H1 (cell line): ENCODE measurements at regions not wholly inside any gene's neighbourhood (a gene's known extent, or its start where the extent isn't known, plus 50 kb on each side); places are given as distances from the start of the nearest gene placed in this dataset.

ENCODE experiments used
- CEBPB ChIP-seq: IDR thresholded peaks from 2 replicates; pipeline ENCODE4 v1.6.1; 2012; ENCODE audit warnings: low read depth, low read length
- CTBP2 ChIP-seq: IDR thresholded peaks from 2 replicates; pipeline ENCODE4 v1.7.0; 2011; ENCODE audit warnings: borderline replicate concordance, mild to moderate bottlenecking, moderate library complexity, mixed read lengths, low read length; ENCODE audit not compliant: insufficient read depth, insufficient read length
- CTCF ChIP-seq, 3 experiments: IDR thresholded peaks; 1 replicate in 2 of 3; 2 replicates in 1 of 3; pipeline versions ENCODE4 v1.5.1 to v1.6.1; 2011; ENCODE audit warnings: low read length in 3 of 3, mild to moderate bottlenecking in 3 of 3, inconsistent platforms in 2 of 3, low read depth in 1 of 3, moderate library complexity in 1 of 3; ENCODE audit not compliant: insufficient read depth in 1 of 3; ENCODE audit errors: control extremely low read depth in 1 of 3
- EZH2 ChIP-seq: fragments of 200-600 bp; sonication (generic); IDR thresholded peaks from 2 replicates; pipeline ENCODE4 v1.7.1; 2012; ENCODE audit warnings: low read depth, mild to moderate bottlenecking, moderate library complexity, low read length, inconsistent platforms; ENCODE audit not compliant: severe bottlenecking
- GABPA ChIP-seq: IDR thresholded peaks from 2 replicates; pipeline ENCODE4 v1.6.1; 2011; ENCODE audit warnings: mild to moderate bottlenecking, low read length, moderate library complexity, borderline replicate concordance; ENCODE audit not compliant: insufficient read depth
- GTF2F1 ChIP-seq: IDR thresholded peaks from 2 replicates; pipeline ENCODE4 v1.6.1; 2012; ENCODE audit warnings: low read depth, low read length, improper control_type of control experiment, borderline replicate concordance
- POU5F1 ChIP-seq: IDR thresholded peaks from 2 replicates; pipeline ENCODE4 v1.6.1; 2011; ENCODE audit warnings: low read depth, mild to moderate bottlenecking, low read length, moderate library complexity
- YY1 ChIP-seq: IDR thresholded peaks from 2 replicates; pipeline ENCODE4 v1.6.1; 2011; ENCODE audit warnings: low read depth, mild to moderate bottlenecking, low read length

DNA sequence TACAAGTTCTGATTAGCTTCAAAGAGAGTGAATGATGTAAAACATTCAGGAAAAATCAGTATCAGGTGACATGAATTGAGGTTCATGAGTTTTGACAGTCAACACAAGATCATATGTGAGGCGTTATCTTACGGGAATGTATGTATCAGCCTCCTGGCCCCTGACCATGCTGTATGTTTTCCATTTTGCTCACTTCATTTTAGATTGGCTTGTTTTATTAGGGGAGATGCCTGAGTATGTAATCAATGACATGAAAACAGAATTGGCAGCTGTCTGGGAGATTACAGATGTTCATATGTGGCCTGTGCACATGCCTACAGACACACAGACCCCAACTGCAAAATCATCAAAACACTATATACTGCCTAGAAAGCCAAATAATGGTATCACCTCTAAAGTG is 168.5 kb upstream of the RND3 start:
- TF ChIP-seq CEBPB (no peak), CTBP2 (no peak), CTCF (IDR thresholded peaks at IDR 0.05; ENCODE audit: control extremely low read depth in 1 of 3, insufficient read depth in 1 of 3, low read depth in 1 of 3, low read length in 3 of 3) (no peak), EZH2 (no peak), POU5F1 (no peak), GABPA (no peak), YY1 (no peak), GTF2F1 (no peak)
